ENCODE measurements at regions not wholly inside any gene's neighbourhood (a gene's known extent, or its start where the extent isn't known, plus 50 kb on each side); places are given as distances from the start of the nearest gene placed in this dataset.

DNA sequence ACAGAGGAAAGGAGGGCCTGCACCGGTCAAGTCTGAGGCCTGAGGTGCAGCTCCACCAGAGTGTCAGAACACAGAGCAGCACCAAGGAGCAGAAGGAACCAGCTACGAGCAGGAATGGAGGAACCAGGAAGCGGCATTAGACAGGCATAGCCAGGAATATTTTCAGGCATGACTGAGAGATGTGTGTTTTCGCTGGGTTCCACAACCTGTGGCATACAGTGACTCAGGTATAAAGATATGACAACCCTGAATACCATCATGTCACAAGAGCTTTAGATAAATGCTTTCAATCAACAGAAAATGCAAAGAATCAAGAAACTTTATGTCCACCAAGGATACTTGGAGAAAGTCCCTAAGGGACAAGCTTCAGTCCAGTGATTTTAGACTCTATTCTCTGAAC lies 189.3 kb upstream of the NRIP1 start:
- TF ChIP-seq, protein P1, sequence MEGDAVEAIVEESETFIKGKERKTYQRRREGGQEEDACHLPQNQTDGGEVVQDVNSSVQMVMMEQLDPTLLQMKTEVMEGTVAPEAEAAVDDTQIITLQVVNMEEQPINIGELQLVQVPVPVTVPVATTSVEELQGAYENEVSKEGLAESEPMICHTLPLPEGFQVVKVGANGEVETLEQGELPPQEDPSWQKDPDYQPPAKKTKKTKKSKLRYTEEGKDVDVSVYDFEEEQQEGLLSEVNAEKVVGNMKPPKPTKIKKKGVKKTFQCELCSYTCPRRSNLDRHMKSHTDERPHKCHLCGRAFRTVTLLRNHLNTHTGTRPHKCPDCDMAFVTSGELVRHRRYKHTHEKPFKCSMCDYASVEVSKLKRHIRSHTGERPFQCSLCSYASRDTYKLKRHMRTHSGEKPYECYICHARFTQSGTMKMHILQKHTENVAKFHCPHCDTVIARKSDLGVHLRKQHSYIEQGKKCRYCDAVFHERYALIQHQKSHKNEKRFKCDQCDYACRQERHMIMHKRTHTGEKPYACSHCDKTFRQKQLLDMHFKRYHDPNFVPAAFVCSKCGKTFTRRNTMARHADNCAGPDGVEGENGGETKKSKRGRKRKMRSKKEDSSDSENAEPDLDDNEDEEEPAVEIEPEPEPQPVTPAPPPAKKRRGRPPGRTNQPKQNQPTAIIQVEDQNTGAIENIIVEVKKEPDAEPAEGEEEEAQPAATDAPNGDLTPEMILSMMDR (conservative IDR thresholded peaks at IDR 0.05): no peak
- no peak overlapping the region for H3K27ac ChIP-seq

DNA sequence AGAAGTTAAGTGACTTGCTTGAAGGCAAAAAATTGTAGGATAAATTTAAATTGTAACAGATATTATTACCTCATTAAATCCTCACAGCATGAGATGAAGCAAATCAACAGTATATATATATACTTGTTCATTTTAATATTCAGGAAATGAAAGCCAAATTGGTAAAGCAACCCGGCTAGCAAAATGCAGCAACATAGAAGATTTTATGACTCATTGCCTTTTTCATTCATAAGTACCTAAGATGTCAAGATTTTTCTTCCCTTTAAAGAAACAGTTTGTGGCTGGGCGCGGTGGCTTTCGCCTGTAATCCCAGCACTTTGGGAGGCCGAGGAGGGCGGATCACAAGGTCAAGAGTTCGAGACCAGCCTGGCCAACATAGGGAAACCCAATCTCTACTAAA lies 190.5 kb upstream of the NRIP1 start:
- TF ChIP-seq, protein P1 (conservative IDR thresholded peaks at IDR 0.05): no peak
- H3K27ac ChIP-seq: no peak overlapping the region

DNA sequence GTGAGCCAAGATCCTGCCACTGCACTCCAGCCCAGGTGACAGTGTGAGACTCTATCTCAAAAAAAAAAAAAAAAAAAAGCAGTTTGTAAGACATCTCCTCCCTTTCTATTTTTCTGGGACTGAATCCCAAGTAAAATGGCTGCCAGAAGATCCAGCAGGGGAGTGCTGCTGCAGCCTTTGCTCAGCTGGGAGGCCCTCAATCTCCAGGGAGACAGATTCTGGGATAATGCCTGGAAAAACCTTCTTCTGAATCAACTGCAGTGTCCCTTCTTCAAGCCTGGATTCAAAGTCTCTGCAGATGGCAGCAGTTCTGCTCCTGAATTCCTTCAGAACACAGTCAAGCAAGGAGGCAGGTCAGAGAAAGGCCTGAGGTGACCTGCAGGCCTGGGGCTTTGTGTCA lies 191.0 kb upstream of the NRIP1 start:
- TF ChIP-seq, protein P1 (conservative IDR thresholded peaks at IDR 0.05): no peak
- H3K27ac ChIP-seq: no peak overlapping the region

DNA sequence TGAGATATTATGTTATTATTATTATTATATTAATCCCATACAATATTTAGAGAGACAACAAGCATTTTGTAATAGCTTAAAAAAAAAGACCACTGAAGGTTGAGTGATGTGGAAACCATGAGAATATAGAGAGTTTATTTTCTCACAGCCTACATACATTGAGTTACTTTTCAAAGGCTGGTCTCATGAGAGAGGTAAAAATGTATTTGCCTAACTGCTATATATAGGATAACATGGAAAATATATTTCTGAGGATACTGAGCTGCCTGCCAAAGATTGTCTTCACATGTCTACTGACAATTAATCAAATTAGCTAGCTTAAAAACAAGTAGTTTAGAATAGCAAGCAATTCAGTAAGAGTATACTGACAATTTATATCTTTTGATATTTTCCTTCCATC lies 192.2 kb upstream of the NRIP1 start:
- no peak overlapping the region for H3K27ac ChIP-seq

DNA sequence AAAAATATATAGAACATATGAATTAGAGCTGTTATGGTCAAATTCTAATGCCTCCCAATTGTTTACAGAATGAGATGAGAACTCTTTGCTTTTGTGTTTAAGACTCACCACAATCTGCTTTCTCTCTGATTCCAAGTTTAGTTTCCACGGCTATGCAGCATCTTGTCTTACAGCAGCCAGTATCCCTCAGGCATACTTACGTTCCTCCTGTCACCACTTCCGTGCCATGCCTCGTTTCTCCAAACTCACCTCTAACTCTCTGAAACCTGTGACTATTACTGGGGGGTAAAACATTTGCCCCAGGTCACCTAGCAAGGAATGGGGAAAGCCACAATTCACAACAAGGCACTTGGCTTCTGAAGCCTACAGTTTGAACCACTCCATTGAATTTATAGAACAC lies 192.8 kb upstream of the NRIP1 start:
- no peak overlapping the region for H3K27ac ChIP-seq
- TF ChIP-seq, protein P1 (conservative IDR thresholded peaks at IDR 0.05): no peak

More for the DNA sequence above, 192.2 kb upstream of the NRIP1 start:
- TF ChIP-seq, protein P1 (conservative IDR thresholded peaks at IDR 0.05): no peak

DNA sequence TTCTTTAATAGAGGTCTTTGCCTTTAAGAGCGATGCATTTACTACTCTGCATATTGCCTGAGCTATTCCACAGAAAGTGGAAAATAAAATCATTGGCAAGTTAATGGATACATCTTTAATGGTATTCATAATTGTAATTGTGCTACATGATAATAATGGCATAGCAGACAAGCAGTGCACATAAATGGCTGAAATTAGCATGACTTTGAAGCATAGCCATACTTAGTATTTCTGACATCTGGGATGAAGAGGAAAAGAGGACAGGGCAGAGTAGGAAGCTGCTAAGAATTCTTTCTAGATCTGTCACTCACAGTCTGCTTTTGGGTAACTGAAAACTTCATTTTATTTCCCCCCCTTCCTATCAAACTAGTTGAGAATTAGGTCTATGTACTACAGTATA lies 195.0 kb upstream of the NRIP1 start:
- TF ChIP-seq, protein P1 (conservative IDR thresholded peaks at IDR 0.05): no peak
- no peak overlapping the region for H3K27ac ChIP-seq

DNA sequence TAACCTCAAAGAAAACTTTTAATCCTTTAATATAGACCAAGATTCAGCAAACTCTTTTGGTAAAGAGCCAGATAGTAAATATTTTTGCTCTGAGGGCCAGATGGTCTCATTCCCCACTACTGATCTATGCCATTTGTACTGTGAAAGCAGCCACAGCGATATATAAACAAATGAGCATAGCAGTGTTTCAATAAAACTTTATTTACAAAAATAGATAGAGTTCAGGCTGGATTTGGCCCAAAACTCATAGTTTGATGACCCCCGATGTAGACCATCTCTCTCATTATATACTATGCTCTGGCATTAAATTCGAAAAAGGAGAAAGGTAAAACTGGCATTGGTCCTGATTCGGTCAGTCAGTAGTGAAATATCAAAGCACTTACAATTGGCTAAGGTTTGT lies 195.8 kb upstream of the NRIP1 start:
- no peak overlapping the region for H3K27ac ChIP-seq
- TF ChIP-seq, protein P1 (conservative IDR thresholded peaks at IDR 0.05): no peak

Measured in VCaP (cell line).